ENCODE measurements at regions not wholly inside any gene's neighbourhood (a gene's known extent, or its start where the extent isn't known, plus 50 kb on each side); places are given as distances from the start of the nearest gene placed in this dataset.
"Not testable (repeated sequence)": the region's sequence is repeated elsewhere in the genome, so short reads cannot be mapped to it uniquely, and the experiment has no call there.

- not testable (repeated sequence) for DNase-seq (ENCODE audit: low read depth, low spot score)
These were observed 162.2 kb downstream of the GOSR1 start for GRCh38 chr17:30639391-30639790.

GRCh38 chr17:30638968-30639367, 161.8 kb downstream of the GOSR1 start:
- not testable (repeated sequence) for DNase-seq (ENCODE audit: low read depth, low spot score)

- DNase-seq (ENCODE audit: low read depth, low spot score): not testable (repeated sequence)
These were observed 154.4 kb downstream of the GOSR1 start for GRCh38 chr17:30631651-30632050.

GRCh38 chr17:30625380-30625779, 148.2 kb downstream of the GOSR1 start:
- DNase-seq (ENCODE audit: low read depth, low spot score): not testable (repeated sequence)

- DNase-seq (ENCODE audit: low read depth, low spot score): not testable (repeated sequence)
These were observed 147.0 kb downstream of the GOSR1 start for GRCh38 chr17:30624180-30624579.

GRCh38 chr17:30609682-30610081, 132.5 kb downstream of the GOSR1 start:
- DNase-seq (ENCODE audit: low read depth, low spot score): not testable (repeated sequence)

GRCh38 chr17:30605523-30605922, 128.3 kb downstream of the GOSR1 start:
- no peak for DNase-seq (ENCODE audit: low read depth, low spot score)

- no peak for DNase-seq (ENCODE audit: low read depth, low spot score)
These were observed 127.8 kb downstream of the GOSR1 start for GRCh38 chr17:30605027-30605426.

GRCh38 chr17:30602396-30602795, 125.2 kb downstream of the GOSR1 start:
- not testable (repeated sequence) for DNase-seq (ENCODE audit: low read depth, low spot score)

GRCh38 chr17:30601984-30602383, 124.8 kb downstream of the GOSR1 start:
- not testable (repeated sequence) for DNase-seq (ENCODE audit: low read depth, low spot score)

GRCh38 chr17:30600830-30601494, 123.8 kb downstream of the GOSR1 start:
- no peak for DNase-seq (ENCODE audit: low read depth, low spot score)

GRCh38 chr17:30600060-30600829, 123.0 kb downstream of the GOSR1 start:
- DNase-seq (ENCODE audit: low read depth, low spot score): peak; percentile 24

- no peak for DNase-seq (ENCODE audit: low read depth, low spot score)
These were observed 122.3 kb downstream of the GOSR1 start for GRCh38 chr17:30599428-30600059.

GRCh38 chr17:30597776-30598288, 120.6 kb downstream of the GOSR1 start:
- DNase-seq (ENCODE audit: low read depth, low spot score): no peak

GRCh38 chr17:30596948-30597775, 120.0 kb downstream of the GOSR1 start:
- not testable (repeated sequence) for DNase-seq (ENCODE audit: low read depth, low spot score)

- DNase-seq (ENCODE audit: low read depth, low spot score): not testable (repeated sequence)
These were observed 117.8 kb downstream of the GOSR1 start for GRCh38 chr17:30594953-30595371.

GRCh38 chr17:30594223-30594952, 117.2 kb downstream of the GOSR1 start:
- DNase-seq (ENCODE audit: low read depth, low spot score): no peak

GRCh38 chr17:30590081-30590733, 113.0 kb downstream of the GOSR1 start:
- DNase-seq (ENCODE audit: low read depth, low spot score): no peak

GRCh38 chr17:30589431-30589830, 112.2 kb downstream of the GOSR1 start:
- DNase-seq (ENCODE audit: low read depth, low spot score): no peak

- DNase-seq (ENCODE audit: low read depth, low spot score): no peak
These were observed 111.6 kb downstream of the GOSR1 start for GRCh38 chr17:30588798-30589247.
